GM19324 (cell line): ENCODE measurements at regions not wholly inside any gene's neighbourhood (a gene's known extent, or its start where the extent isn't known, plus 50 kb on each side); places are given as distances from the start of the nearest gene placed in this dataset.
"Not testable (repeated sequence)": the region's sequence is repeated elsewhere in the genome, so short reads cannot be mapped to it uniquely, and the experiment has no call there.

Experiments used
- ATAC-seq: cut with Tn5 transposase; IDR thresholded peaks from one replicate; pipeline ENCODE4 v1.9.1; 2021; ENCODE audit warnings: mild to moderate bottlenecking, moderate library complexity; ENCODE audit not compliant: unreplicated experiment, low FRiP score

- ATAC-seq, result no peak
These were observed 628.3 kb downstream of the NUP35 start for GRCh38 chr2:183752571-183752970.

- ATAC-seq, result no peak
These were observed 634.8 kb downstream of the NUP35 start for GRCh38 chr2:183759033-183759432.

GRCh38 chr2:183773775-183774174 is 649.5 kb downstream of the NUP35 start:
- no peak for ATAC-seq

- ATAC-seq, result no peak
These were observed 655.8 kb downstream of the NUP35 start for GRCh38 chr2:183780072-183780471.

- ATAC-seq, result no peak
These were observed 658.2 kb downstream of the NUP35 start for GRCh38 chr2:183782436-183782835.

- not testable (repeated sequence) for ATAC-seq
These were observed 664.6 kb downstream of the NUP35 start for GRCh38 chr2:183788796-183789195.

GRCh38 chr2:183792165-183792924 is 668.1 kb downstream of the NUP35 start:
- ATAC-seq, result not testable (repeated sequence)

- ATAC-seq, result no peak
These were observed 674.3 kb downstream of the NUP35 start for GRCh38 chr2:183798535-183798934.

- no peak for ATAC-seq
These were observed 675.5 kb downstream of the NUP35 start for GRCh38 chr2:183799761-183800160.

- ATAC-seq, result no peak
These were observed 679.4 kb downstream of the NUP35 start for GRCh38 chr2:183803596-183803995.

GRCh38 chr2:183807870-183808269 is 683.6 kb downstream of the NUP35 start:
- ATAC-seq, result no peak

- ATAC-seq, result no peak
These were observed 685.2 kb downstream of the NUP35 start for GRCh38 chr2:183809404-183809803.

- ATAC-seq, result no peak
These were observed 687.0 kb downstream of the NUP35 start for GRCh38 chr2:183811281-183811680.

- ATAC-seq, result no peak
These were observed 687.8 kb downstream of the NUP35 start for GRCh38 chr2:183812091-183812490.

- ATAC-seq, result no peak
These were observed 701.5 kb downstream of the NUP35 start for GRCh38 chr2:183825710-183826109.

- ATAC-seq, result no peak
These were observed 705.7 kb downstream of the NUP35 start for GRCh38 chr2:183829931-183830330.

- no peak for ATAC-seq
These were observed 712.9 kb downstream of the NUP35 start for GRCh38 chr2:183837157-183837556.

- ATAC-seq, result no peak
These were observed 714.1 kb downstream of the NUP35 start for GRCh38 chr2:183838295-183838694.

GRCh38 chr2:183840061-183840584 is 715.9 kb downstream of the NUP35 start:
- ATAC-seq, result no peak

GRCh38 chr2:183849826-183850225 is 725.6 kb downstream of the NUP35 start:
- not testable (repeated sequence) for ATAC-seq

GRCh38 chr2:183859129-183859528 is 734.9 kb downstream of the NUP35 start:
- ATAC-seq, result no peak

GRCh38 chr2:183866666-183867065 is 731.7 kb upstream of the ZNF804A start:
- no peak for ATAC-seq
